Hepatocyte (in vitro differentiated cells): ENCODE measurements at regions not wholly inside any gene's neighbourhood (a gene's known extent, or its start where the extent isn't known, plus 50 kb on each side); places are given as distances from the start of the nearest gene placed in this dataset.

Experiments
- DNase-seq: peaks from one replicate; pipeline ENCODE4 v3.0.0-alpha.2; 2016; ENCODE audit warnings: low spot score
- H2AFZ ChIP-seq: fragments of 200-600 bp; sonication (generic); 2 replicates; pipeline ENCODE4 v1.6.0; 2016; ENCODE audit warnings: antibody characterized with exemption, mild to moderate bottlenecking
- H3K27ac ChIP-seq: fragments of 200-600 bp; sonication (generic); 2 replicates; pipeline ENCODE4 v1.5.1; 2016; ENCODE audit warnings: mild to moderate bottlenecking
- H3K27me3 ChIP-seq: fragments of 200-600 bp; sonication (generic); 2 replicates; pipeline ENCODE4 v1.6.1; 2016
- H3K36me3 ChIP-seq: fragments of 200-600 bp; sonication (generic); replicated peaks from 2 replicates; pipeline ENCODE4 v1.5.1; 2016; ENCODE audit warnings: low read depth; ENCODE audit not compliant: insufficient read depth
- H3K4me1 ChIP-seq: fragments of 200-600 bp; sonication (generic); 2 replicates; pipeline ENCODE4 v1.5.1; 2016; ENCODE audit warnings: mild to moderate bottlenecking, moderate library complexity; ENCODE audit not compliant: insufficient read depth
- H3K4me2 ChIP-seq: fragments of 200-600 bp; sonication (generic); 2 replicates; pipeline ENCODE4 v1.6.0; 2016
- H3K4me3 ChIP-seq: fragments of 200-600 bp; sonication (generic); 2 replicates; pipeline ENCODE4 v1.5.1; 2016; ENCODE audit warnings: mild to moderate bottlenecking
- H3K79me2 ChIP-seq: fragments of 200-600 bp; sonication (generic); 2 replicates; pipeline ENCODE4 v1.6.0; 2017; ENCODE audit warnings: mild to moderate bottlenecking
- H3K9me2 ChIP-seq: fragments of 200-600 bp; sonication (generic); replicated peaks from 2 replicates; pipeline ENCODE4 v1.6.0; 2017; ENCODE audit warnings: mild to moderate bottlenecking; ENCODE audit not compliant: insufficient read depth
- H3K9me3 ChIP-seq: fragments of 200-600 bp; sonication (generic); 2 replicates; pipeline ENCODE4 v1.5.1; 2016; ENCODE audit warnings: low read depth, mild to moderate bottlenecking
- H4K20me1 ChIP-seq: fragments of 200-600 bp; sonication (generic); 2 replicates; pipeline ENCODE4 v1.6.0; 2016; ENCODE audit warnings: mild to moderate bottlenecking; ENCODE audit not compliant: insufficient read depth, poor library complexity, severe bottlenecking
- EZH2 ChIP-seq: fragments of 200-600 bp; sonication (generic); IDR thresholded peaks from 2 replicates; pipeline ENCODE4 v1.6.1; 2016; ENCODE audit warnings: antibody characterized with exemption, mild to moderate bottlenecking, borderline replicate concordance
- EZH2phosphoT487 ChIP-seq: fragments of 200-600 bp; sonication (generic); IDR thresholded peaks from one replicate; pipeline ENCODE4 v1.6.1; 2018; ENCODE audit warnings: antibody characterized with exemption, mild to moderate bottlenecking, low read depth, moderate library complexity; ENCODE audit not compliant: unreplicated experiment, severe bottlenecking
- WGBS: methylation state at CpG from one replicate; pipeline ENCODE4 v1.1.6; 2016; ENCODE audit warnings: low lambda C conversion rate; ENCODE audit errors: missing lambda C conversion rate; 5-methylcytosine and 5-hydroxymethylcytosine counted together
- TF ChIP-seq, protein P1 (sequence below): fragments of 200-600 bp; sonication (generic); IDR thresholded peaks from 2 replicates; pipeline ENCODE4 v1.5.1; 2016; ENCODE audit warnings: antibody characterized with exemption, mild to moderate bottlenecking; ENCODE audit not compliant: poor library complexity

DNA sequence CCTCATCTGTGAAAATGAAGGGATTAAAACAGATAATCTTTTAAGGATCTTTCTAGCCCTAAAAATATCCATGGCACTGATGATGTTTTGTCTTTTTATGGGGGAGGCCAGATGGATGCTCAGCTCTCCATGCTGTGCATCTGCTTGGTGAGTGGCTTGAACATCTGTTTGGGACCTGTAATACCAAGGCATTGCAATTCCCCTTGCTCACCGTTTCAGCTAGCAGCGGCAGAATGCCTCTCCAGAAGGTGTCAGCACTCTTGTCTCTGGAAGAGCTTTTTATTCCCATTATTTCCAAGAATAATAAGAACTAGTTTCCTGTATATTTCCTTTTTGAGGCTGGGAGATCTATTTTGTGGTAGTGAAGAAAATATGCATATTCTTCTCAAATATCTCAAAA is 151.9 kb upstream of the ANK2 start:
- 50% methylated on average over 2 of the region's 2 CpGs for WGBS
- no peak overlapping the region for H3K4me2 ChIP-seq
- H3K27ac ChIP-seq, result no peak overlapping the region
- H3K79me2 ChIP-seq, result no peaks in the 10 kb centered on the region
- H3K27me3 ChIP-seq, result no peaks in the 10 kb centered on the region
- peaks cover 12% of the 10 kb centered on the region for H3K4me1 ChIP-seq
- no peak for TF ChIP-seq EZH2
- TF ChIP-seq, protein P1, sequence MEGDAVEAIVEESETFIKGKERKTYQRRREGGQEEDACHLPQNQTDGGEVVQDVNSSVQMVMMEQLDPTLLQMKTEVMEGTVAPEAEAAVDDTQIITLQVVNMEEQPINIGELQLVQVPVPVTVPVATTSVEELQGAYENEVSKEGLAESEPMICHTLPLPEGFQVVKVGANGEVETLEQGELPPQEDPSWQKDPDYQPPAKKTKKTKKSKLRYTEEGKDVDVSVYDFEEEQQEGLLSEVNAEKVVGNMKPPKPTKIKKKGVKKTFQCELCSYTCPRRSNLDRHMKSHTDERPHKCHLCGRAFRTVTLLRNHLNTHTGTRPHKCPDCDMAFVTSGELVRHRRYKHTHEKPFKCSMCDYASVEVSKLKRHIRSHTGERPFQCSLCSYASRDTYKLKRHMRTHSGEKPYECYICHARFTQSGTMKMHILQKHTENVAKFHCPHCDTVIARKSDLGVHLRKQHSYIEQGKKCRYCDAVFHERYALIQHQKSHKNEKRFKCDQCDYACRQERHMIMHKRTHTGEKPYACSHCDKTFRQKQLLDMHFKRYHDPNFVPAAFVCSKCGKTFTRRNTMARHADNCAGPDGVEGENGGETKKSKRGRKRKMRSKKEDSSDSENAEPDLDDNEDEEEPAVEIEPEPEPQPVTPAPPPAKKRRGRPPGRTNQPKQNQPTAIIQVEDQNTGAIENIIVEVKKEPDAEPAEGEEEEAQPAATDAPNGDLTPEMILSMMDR, result no peak
- TF ChIP-seq EZH2phosphoT487, result no peak
- H3K9me2 ChIP-seq, result no peaks in the 10 kb centered on the region
- H4K20me1 ChIP-seq, result no peaks in the 10 kb centered on the region
- H3K4me3 ChIP-seq, result no peak overlapping the region
- no peaks in the 10 kb centered on the region for H3K9me3 ChIP-seq
- no peaks in the 10 kb centered on the region for H3K36me3 ChIP-seq
- no peak overlapping the region for H2AFZ ChIP-seq
- no peak for DNase-seq

DNA sequence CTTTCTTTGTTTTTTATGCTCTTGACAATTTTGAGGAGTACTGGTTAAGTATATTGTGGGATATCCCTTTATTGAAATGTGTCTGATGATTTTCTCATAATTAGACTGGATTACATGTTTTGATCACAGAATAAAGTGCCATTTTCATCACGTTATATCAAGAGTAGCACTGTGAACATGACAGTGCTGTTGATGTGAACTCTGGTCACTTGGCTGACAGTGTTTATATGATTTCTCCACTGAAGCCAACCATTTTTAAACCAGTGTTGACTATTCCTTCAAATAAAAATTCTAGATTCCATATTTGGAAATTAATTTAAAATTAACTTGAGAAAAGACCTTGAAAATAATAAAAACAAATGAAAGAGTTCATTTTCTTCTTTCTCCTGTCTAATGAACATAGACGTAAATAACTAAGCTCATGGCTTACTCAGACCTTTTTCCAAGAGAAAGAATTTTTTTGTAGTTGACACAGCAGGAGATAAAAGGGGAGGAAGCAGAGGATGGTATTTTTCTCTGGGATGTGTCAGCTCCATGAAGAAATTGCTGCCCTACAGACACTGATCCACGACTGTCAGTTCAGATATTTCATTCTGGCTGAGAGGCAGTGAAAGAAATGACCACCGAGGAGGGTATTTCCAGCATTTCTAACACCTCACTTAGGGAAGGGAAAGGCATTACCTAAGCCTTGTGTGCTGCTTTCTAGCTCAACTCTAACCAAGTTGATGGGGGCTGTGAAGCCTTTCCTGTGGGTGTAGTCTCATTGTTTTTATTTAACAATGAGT is 150.9 kb upstream of the ANK2 start:
- TF ChIP-seq, protein P1, result no peak
- TF ChIP-seq EZH2 (no peak), EZH2phosphoT487 (no peak)
- WGBS, result 37% methylated on average over 4 of the region's 4 CpGs
- Histone ChIP-seq H3K9me2 (no peaks in the 10 kb centered on the region), H4K20me1 (no peaks in the 10 kb centered on the region), H3K27me3 (no peaks in the 10 kb centered on the region), H3K79me2 (no peaks in the 10 kb centered on the region), H3K4me3 (no peak overlapping the region), H2AFZ (no peak overlapping the region), H3K4me2 (no peak overlapping the region), H3K4me1 (peaks cover 12% of the 10 kb centered on the region), H3K9me3 (no peaks in the 10 kb centered on the region), H3K27ac (no peak overlapping the region), H3K36me3 (no peaks in the 10 kb centered on the region)
- DNase-seq, result no peak

DNA sequence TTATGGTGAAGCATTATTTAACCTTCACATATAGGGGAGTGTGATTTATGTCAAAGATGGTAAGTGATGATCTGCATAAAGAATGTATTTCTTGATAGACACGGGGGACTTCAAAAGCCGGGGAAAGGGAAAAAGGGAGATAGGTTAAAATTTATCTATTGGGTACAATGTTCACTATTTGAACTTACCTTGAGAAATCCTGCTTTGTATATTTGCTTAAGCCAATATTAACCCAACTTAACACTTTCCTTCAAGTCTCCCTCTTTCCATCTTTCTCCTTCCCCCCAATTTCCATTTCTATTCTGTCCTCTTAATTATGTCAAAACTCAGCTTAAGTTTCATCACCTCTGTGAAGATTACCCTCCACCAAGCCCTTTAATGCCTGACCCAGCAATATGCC is 149.0 kb upstream of the ANK2 start:
- Histone ChIP-seq H3K36me3 (no peaks in the 10 kb centered on the region), H3K79me2 (no peaks in the 10 kb centered on the region), H3K9me3 (no peaks in the 10 kb centered on the region), H3K4me2 (no peak overlapping the region), H3K27me3 (no peaks in the 10 kb centered on the region), H3K4me3 (no peak overlapping the region), H4K20me1 (no peaks in the 10 kb centered on the region), H3K9me2 (no peaks in the 10 kb centered on the region), H3K4me1 (peaks cover 12% of the 10 kb centered on the region), H3K27ac (no peak overlapping the region), H2AFZ (no peak overlapping the region)
- 32% methylated on average over 2 of the region's 2 CpGs for WGBS
- DNase-seq, result no peak
- no peak for TF ChIP-seq EZH2
- no peak for TF ChIP-seq EZH2phosphoT487
- TF ChIP-seq, protein P1, result no peak
